HG03457 (cell line): ENCODE measurements at regions not wholly inside any gene's neighbourhood (a gene's known extent, or its start where the extent isn't known, plus 50 kb on each side); places are given as distances from the start of the nearest gene placed in this dataset.
"Not testable (repeated sequence)": the region's sequence is repeated elsewhere in the genome, so short reads cannot be mapped to it uniquely, and the experiment has no call there.

Source experiments
- ATAC-seq: cut with Tn5 transposase; IDR thresholded peaks from one replicate; pipeline ENCODE4 v1.9.1; 2021; ENCODE audit warnings: moderate number of reproducible peaks; ENCODE audit not compliant: unreplicated experiment

DNA sequence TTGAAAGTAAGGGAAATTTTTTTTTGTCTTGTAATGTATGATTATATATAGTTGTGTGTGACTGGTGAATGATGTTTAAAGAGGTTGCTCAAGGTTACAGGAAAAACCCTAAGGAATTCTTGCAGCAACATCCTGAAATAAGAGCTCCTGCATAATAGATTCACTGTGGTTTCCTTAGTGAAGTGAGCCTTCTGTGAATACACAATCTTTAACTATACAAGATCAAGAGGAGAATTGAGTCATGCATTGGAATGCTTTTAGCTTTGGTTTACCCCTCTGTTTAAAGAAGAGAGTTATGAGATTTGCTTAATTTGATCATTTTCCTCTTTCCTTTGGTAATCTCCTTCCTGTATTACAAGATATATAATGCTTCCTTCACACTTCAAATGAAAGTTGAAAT lies 141.6 kb upstream of the EYA4 start:
- no peak for ATAC-seq

DNA sequence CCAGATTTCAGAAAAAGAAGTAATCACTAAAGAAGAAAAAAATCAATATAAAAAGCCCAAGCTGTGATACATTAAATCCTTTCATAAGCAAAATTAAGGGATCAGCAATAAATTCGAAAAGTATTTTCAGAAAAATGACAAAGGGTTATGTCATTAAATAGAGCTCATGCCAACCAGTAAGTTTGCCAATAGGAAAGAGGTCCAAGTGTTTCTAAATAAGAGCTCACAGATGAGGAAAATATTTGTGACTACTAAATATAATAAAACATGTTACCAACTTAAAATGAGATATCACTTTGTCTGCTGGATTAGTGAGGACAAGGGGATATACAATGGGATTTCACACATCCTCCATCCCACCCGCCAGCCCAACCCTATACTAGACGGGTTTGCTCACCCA lies 140.3 kb upstream of the EYA4 start:
- ATAC-seq, result no peak

DNA sequence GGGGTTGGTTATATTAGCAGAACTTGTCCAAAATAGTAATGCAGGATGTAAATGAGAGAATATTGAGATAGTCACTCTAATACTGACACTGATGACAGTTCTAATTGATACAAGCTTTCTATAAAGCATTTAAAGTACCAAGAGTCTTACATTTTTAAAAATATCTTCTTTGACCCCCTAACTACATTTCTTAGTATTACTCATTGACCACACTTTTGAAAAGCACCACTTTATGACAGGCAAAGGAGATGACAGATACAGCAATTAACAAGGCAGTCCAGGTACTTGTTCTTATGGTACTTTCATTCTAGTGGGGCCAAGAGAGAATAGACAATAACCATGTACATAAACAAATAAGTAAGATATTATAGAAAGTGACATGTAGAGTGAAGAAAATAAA lies 139.4 kb upstream of the EYA4 start:
- ATAC-seq, result no peak

DNA sequence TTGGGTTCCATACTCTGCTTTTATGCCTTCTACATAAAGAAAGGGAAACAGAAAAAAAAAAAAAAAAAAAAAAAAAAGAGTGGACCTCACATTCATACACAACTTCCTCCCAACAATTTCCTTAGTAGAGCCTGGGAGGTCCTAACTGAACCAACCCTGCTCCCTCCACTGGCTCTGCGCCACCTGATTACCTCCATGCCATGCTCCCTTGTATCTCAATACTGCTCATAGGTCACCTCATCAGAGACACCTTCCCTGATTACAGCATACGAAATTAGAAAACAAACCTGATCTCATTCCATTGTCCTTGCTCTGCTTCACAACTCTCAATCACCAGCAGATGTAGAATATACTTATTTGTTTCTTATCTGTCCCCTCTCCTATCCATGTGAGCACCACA lies 134.2 kb upstream of the EYA4 start:
- no peak for ATAC-seq

- no peak for ATAC-seq
Observed at GRCh38 chr6:133108419-133108818, 132.7 kb upstream of the EYA4 start.

DNA sequence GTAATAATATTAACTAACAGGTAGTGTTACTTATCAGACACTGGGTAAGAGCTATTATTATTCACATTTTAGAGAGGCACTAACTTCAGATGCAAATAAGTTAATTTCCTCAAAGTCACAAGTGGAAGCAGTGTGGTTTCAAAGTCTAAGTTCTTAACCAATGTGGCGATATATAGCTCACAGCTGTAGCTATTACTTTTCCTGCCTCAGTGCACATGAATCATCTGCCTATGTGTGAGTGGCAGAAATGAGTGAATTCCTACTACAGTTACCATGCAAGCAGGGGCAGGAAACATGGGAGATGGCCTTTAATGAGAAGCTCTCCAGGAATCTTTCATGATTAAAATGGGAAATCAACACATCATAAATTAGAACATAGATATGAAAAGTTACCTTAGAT lies 126.2 kb upstream of the EYA4 start:
- ATAC-seq, result no peak

DNA sequence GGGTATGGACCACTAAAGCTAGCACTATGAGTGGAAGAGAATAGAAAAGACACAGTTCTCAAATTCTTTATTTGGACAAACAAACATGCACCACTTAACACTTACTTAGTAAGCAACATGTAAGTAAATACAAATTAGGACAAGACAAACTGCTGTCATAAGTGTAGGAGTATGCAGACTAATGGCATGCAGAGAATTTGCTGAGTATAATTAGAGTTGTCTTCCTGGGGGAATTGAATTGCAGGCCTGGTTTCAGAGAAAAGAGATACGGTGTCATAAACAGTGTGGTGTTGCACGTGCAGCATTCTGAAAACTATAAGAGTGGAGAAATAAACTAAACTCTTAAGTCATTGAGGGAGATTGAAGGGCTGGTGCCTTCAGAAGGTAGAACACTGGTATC lies 125.2 kb upstream of the EYA4 start:
- no peak for ATAC-seq

DNA sequence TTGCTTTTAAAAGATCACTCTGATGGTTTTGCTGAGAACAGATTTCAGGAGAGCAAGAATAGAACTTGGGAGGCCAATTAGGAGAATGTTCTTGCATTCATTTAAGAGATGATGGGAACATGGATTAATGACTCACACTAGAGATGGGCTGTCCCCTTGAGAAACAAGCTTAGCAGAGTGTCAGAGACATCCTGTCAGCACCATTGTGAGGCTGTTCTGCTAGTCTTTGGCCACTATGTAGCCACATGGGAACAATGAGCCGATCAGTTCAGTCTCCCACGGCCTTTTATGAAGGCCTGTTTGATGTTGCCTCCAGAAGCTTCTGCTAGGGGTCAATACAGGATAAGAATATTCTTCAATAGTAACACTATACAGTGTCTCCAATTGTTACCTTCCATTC lies 113.0 kb upstream of the EYA4 start:
- ATAC-seq, result no peak

DNA sequence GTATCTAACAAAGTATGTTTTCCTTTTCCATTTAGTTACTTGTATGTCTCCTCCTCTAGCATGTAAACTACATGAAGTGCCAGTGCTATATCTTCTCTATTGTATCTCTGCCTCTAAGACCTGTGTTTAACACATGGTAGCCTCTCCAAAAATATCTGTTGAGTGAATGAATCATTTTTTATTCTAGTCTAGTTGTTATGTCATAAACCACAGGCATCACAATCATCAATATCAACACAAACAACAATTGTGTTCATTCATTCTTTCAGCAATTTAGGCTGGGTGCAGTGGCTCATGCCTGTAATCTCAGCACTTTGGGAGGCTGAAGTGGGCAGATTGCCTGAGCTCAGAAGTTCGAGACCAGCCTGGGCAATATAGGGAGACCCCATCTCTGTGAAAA lies 111.6 kb upstream of the EYA4 start:
- ATAC-seq, result no peak

GRCh38 chr6:133130863-133131262 lies 110.3 kb upstream of the EYA4 start:
- no peak for ATAC-seq

GRCh38 chr6:133131621-133132465 lies 109.3 kb upstream of the EYA4 start:
- no peak for ATAC-seq

DNA sequence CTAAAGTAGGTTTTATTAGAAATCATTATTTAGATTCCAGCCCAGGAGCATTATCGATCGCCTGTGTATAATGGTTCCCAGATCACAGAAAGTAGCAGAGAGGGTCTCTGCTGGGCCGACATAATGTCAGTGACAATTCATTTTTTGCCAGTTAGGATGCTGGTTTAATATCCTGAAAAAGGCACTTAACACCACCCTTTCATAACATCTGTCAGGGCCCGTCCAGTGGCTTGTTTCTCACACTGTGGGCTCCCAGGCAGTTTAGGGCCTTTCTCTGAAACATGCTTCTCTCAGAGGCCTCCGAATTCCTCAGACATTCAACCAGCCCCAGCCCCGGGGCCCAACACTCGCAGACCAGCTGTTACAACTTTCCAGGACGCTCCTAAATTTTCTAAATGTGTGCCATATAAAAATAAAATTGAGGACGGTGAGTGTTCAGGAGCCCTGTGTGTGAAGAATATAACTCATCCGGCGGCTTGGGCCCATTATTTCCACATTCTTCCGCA lies 108.6 kb upstream of the EYA4 start:
- no peak for ATAC-seq

DNA sequence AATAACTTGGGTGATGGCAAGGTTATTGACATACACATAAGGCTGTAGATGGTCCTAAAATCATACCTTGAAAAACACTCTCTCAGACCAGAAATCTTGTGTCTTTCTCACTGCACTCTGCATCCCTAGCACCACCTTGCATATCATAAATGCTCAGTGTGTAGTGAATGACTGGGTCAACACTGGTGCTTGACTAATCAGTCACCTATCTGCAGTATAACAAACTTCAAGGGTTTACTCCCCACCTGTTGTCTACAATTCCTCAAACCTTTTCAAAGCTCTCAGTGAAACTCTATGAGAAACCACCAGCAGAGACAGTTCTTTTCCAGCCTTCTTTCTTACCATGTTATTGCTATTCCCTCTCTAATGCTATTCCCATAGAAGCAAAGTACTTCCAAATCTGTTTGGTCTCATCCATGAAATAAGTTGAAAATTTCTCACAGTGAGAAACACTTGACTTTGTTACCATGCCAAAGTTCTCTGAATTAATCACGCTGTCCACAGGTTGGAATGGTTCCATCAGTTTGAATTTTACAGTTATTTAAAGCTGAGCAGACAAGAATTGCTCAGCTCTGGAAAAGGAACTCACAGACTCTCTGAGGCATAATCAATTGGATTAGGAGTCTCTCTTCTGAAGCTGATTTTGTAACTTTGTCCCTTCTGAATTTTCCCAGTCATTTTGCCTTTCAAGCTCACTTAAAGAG lies 104.8 kb upstream of the EYA4 start:
- no peak for ATAC-seq

GRCh38 chr6:133147470-133148184 lies 93.5 kb upstream of the EYA4 start:
- not testable (repeated sequence) for ATAC-seq

DNA sequence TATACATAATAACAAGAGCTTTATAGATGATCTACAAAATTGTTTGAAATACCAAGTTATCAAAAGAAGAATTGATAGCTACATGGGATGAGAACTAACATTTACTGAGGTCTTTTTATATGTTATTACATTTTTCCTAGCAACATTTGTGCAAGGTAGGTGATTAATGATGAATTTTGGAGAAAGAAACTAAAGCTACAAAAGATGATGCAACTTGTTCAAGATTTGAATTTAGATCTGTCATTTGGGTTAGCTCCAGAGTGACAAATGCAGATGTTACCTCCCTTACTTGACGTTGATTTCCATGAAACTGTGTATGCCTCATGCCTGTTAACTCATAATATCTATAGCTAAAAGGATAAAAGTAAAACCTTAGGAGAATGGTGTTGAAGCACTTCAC lies 84.5 kb upstream of the EYA4 start:
- ATAC-seq, result no peak

DNA sequence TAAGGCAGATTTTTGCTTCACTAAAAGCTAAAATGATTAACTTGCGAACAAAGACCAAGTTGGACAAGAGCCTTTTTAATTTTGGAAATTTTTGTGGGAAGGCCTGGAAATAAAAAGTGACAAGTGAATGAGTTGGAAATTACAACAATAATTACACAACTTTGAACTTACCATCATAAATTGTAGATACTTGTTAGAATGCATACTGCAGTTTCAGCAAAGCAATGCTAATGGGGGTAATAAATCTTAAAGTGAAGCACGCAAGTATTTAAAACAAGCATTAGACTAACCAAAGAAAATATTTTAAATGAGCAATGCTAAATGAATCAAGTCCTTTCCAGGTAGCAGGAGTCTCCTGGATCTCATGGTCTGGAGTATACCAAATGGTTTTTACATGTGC lies 83.2 kb upstream of the EYA4 start:
- ATAC-seq, result no peak

- no peak for ATAC-seq
Observed at GRCh38 chr6:133159255-133159795, 81.8 kb upstream of the EYA4 start.

- ATAC-seq, result no peak
Observed at GRCh38 chr6:133160536-133160935, 80.6 kb upstream of the EYA4 start.

GRCh38 chr6:133165235-133165634 lies 75.9 kb upstream of the EYA4 start:
- ATAC-seq, result no peak

DNA sequence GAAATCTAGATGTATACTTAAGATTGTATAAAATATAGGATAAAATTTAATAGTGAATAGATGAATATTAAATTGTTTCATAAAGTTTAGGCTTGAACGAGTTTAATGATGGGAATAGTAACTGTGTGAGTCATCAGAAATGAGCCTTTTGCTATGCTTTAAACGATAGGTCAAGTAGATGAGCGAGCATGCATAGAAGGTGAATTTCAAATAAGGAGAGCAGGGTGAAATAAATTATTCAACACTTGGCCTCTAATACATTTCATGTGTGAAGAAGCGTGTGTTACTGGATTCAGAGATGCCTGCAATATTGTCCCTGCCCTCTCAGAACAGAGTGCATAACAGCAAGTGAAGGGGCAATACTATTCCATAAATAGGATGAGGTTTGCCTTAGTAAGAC lies 74.4 kb upstream of the EYA4 start:
- no peak for ATAC-seq

GRCh38 chr6:133169901-133170300 lies 71.3 kb upstream of the EYA4 start:
- ATAC-seq, result no peak
